ENCODE measurements at regions not wholly inside any gene's neighbourhood (a gene's known extent, or its start where the extent isn't known, plus 50 kb on each side); places are given as distances from the start of the nearest gene placed in this dataset.

DNA sequence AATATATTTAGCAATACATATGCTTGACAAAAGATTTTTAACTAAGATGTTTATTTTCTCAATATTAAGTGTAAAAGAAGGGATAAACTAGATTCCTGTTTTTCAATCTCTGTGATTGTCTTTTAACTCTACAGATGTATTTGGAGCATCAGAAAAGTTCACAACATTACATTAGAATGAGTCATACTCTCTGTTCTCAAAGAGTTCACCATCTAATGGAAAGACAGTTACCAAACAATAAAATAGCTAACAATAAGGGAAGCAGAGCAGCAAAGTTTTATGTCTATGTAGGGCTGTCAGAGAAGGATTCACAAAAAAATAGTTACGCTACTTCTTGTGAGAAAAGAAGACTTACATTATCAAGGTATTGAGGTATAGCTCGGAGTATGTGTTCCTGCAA, 109.2 kb upstream of the MAP2 start:
- H3K4me3 ChIP-seq (replicated peaks; ENCODE audit: low read depth, low read length) = no peak overlapping the region
- TF ChIP-seq, protein P1, sequence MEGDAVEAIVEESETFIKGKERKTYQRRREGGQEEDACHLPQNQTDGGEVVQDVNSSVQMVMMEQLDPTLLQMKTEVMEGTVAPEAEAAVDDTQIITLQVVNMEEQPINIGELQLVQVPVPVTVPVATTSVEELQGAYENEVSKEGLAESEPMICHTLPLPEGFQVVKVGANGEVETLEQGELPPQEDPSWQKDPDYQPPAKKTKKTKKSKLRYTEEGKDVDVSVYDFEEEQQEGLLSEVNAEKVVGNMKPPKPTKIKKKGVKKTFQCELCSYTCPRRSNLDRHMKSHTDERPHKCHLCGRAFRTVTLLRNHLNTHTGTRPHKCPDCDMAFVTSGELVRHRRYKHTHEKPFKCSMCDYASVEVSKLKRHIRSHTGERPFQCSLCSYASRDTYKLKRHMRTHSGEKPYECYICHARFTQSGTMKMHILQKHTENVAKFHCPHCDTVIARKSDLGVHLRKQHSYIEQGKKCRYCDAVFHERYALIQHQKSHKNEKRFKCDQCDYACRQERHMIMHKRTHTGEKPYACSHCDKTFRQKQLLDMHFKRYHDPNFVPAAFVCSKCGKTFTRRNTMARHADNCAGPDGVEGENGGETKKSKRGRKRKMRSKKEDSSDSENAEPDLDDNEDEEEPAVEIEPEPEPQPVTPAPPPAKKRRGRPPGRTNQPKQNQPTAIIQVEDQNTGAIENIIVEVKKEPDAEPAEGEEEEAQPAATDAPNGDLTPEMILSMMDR (IDR thresholded peaks at IDR 0.05; ENCODE audit: low read length, missing control alignments) = no peak
- DNase-seq (ENCODE audit: low read depth) = peak; percentile 16

DNA sequence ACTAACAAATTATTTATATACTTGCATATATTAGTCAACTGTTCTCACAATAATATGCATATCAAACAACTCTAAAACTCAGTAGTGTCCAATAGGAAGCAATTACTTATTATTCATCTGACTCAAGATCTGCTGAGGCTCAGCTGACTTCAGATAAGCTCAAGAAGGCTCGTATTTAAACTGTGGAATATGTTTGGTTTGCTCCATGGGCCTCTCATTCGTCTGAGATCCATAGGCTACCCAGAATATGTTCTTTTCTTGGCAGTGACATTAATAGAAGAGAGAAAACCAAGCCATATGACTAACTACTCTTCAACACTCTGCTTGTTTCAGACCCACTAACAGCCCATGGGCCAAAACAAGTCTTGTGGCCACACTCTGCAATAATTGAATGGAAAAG, 107.7 kb upstream of the MAP2 start:
- TF ChIP-seq, protein P1 (IDR thresholded peaks at IDR 0.05; ENCODE audit: low read length, missing control alignments) = no peak
- H3K4me3 ChIP-seq (replicated peaks; ENCODE audit: low read depth, low read length) = no peak overlapping the region
- DNase-seq (ENCODE audit: low read depth) = no peak

DNA sequence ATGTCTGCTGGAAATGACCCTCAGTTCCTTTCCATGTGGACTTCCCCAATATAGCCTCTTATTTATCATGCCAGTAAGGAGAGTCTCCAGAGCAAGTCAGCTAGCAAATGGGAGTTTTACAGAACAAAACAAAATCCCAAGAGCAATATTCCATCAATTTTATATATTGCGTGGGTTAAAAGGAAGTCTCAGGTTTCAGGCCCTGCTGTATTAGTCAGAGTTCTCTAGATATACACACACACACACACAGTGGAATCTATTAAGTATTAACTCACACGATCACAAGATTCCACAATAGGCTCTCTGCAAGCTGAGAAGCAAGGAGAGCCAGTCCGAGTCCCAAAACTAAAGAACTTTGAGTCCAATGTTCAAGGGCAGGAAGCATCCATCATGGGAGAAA, 102.8 kb upstream of the MAP2 start:
- DNase-seq (ENCODE audit: low read depth) = peak; percentile 10
- H3K4me3 ChIP-seq (replicated peaks; ENCODE audit: low read depth, low read length) = no peak overlapping the region
- TF ChIP-seq, protein P1 (IDR thresholded peaks at IDR 0.05; ENCODE audit: low read length, missing control alignments) = no peak

DNA sequence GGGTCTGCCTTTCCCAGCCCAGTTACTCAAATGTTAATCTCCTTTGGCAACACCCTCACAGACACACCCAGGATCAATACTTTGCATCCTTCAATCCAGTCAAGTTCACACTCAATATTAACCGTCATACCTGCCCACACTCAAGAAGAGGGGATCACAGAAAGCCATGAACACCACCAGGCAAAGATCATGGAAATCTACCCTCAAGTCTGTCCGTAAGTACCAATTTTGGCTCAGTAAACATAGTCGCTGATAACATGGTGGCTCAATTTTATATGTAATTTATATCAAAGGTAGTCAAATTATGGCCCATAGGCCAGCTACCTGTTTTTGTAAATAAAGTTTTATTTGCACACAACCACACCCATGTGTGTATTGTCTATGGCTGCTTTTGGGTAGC, 102.3 kb upstream of the MAP2 start:
- no peak for DNase-seq (ENCODE audit: low read depth)
- TF ChIP-seq, protein P1 (IDR thresholded peaks at IDR 0.05; ENCODE audit: low read length, missing control alignments) = no peak
- no peak overlapping the region for H3K4me3 ChIP-seq (replicated peaks; ENCODE audit: low read depth, low read length)

DNA sequence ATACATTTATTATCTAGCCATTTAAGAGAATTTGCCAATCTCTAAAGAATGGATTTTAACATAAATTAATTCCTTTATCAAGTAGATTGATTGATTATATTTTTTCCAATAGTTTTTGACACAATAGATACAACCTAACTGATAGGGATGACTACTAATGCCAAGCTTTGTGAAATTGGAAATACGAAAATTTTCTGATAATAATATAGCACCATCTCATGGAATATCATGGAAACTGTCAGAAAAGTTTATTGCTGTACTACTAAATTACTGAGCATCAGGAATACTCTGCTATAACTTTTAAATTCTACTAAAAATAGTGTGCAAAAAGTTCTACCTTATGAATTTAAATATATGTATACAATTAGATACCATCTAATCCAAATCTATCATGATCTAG, 101.8 kb upstream of the MAP2 start:
- TF ChIP-seq, protein P1 (IDR thresholded peaks at IDR 0.05; ENCODE audit: low read length, missing control alignments) = peak; percentile 3
- no peak for DNase-seq (ENCODE audit: low read depth)
- no peak overlapping the region for H3K4me3 ChIP-seq (replicated peaks; ENCODE audit: low read depth, low read length)

DNA sequence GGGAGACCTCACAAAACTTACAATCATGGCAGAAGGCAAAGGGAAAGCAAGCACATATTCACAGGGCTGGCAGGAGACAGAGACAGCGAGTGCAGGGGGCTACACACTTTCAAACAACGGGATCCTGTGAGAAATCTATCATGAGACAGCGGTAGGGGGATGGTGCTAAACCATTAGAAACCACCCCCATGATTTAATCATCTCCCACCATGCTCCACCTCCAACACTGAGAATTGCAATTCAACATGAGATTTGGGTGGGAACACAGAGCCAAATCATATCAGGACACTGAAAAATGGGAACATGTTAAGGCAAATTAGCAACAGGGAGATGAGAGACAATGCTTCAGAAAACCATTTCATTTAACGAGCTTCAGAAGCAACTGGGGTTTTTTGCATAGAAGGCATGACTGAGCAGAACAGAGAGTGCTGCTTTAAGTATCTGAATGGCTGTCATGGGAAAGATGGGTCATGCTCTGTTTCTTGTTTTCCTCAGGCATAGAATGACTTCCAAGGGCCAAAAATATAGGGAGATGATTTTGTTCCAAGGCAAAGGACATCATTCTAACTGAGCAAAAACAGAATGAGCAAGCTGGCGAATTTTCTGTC, 100.8 kb upstream of the MAP2 start:
- H3K4me3 ChIP-seq (replicated peaks; ENCODE audit: low read depth, low read length) = no peak overlapping the region
- no peak for DNase-seq (ENCODE audit: low read depth)
- TF ChIP-seq, protein P1 (IDR thresholded peaks at IDR 0.05; ENCODE audit: low read length, missing control alignments) = no peak

DNA sequence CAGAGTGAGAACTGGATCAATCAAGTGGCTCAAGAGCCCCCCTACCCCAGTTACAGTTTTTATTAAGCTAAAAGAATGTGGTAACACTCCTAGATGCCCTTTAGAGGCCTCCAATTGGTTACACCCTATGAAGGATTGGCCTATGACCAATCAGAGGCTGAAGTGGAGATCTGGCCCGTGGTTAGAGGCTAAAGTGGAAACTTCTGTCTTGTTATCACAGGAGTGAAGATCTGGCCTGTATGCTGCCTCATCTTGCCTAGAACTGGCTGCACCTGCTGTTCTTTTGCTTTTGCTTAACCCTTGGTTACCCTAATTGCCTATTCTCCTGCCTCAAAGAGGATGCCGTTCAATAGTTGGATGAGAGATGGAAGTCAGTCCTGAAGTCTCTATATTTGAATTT, 100.1 kb upstream of the MAP2 start:
- DNase-seq (ENCODE audit: low read depth) = no peak
- TF ChIP-seq, protein P1 (IDR thresholded peaks at IDR 0.05; ENCODE audit: low read length, missing control alignments) = no peak
- no peak overlapping the region for H3K4me3 ChIP-seq (replicated peaks; ENCODE audit: low read depth, low read length)

Measured in fibroblast of pulmonary artery (primary cell).